EL (cell line): ENCODE measurements at regions not wholly inside any gene's neighbourhood (a gene's known extent, or its start where the extent isn't known, plus 50 kb on each side); places are given as distances from the start of the nearest gene placed in this dataset.

Source experiments
- DNase-seq: peaks from one replicate; pipeline ENCODE4 v3.0.0-alpha.2; 2016

GRCh38 chr2:220891405-220891804 is 680.7 kb downstream of the EPHA4 start:
- peak; percentile 93 for DNase-seq

GRCh38 chr2:220892018-220892634 is 680.0 kb downstream of the EPHA4 start:
- DNase-seq = no peak

GRCh38 chr2:220893411-220893810 is 678.7 kb downstream of the EPHA4 start:
- no peak for DNase-seq

GRCh38 chr2:220894069-220894468 is 678.0 kb downstream of the EPHA4 start:
- peak; percentile 65 for DNase-seq

GRCh38 chr2:220899492-220899891 is 672.6 kb downstream of the EPHA4 start:
- no peak for DNase-seq

GRCh38 chr2:220904015-220904414 is 668.1 kb downstream of the EPHA4 start:
- DNase-seq = no peak

GRCh38 chr2:220913384-220913783 is 658.7 kb downstream of the EPHA4 start:
- no peak for DNase-seq

GRCh38 chr2:220915092-220915623 is 656.9 kb downstream of the EPHA4 start:
- no peak for DNase-seq

GRCh38 chr2:220916931-220917330 is 655.2 kb downstream of the EPHA4 start:
- DNase-seq = no peak

GRCh38 chr2:220930271-220931076 is 641.6 kb downstream of the EPHA4 start:
- DNase-seq = no peak

GRCh38 chr2:220931491-220931890 is 640.6 kb downstream of the EPHA4 start:
- DNase-seq = no peak

- DNase-seq = no peak
Observed at GRCh38 chr2:220932041-220932440, 640.1 kb downstream of the EPHA4 start.

- DNase-seq = no peak
Observed at GRCh38 chr2:220935789-220936321, 636.2 kb downstream of the EPHA4 start.

- DNase-seq = no peak
Observed at GRCh38 chr2:220936641-220937197, 635.4 kb downstream of the EPHA4 start.

- DNase-seq = no peak
Observed at GRCh38 chr2:220937245-220937644, 634.9 kb downstream of the EPHA4 start.

- no peak for DNase-seq
Observed at GRCh38 chr2:220940646-220941045, 631.5 kb downstream of the EPHA4 start.

GRCh38 chr2:220941683-220942082 is 630.4 kb downstream of the EPHA4 start:
- DNase-seq = no peak

GRCh38 chr2:220946552-220946951 is 625.6 kb downstream of the EPHA4 start:
- DNase-seq = peak; percentile 68

- DNase-seq = no peak
Observed at GRCh38 chr2:220948579-220948978, 623.5 kb downstream of the EPHA4 start.

- no peak for DNase-seq
Observed at GRCh38 chr2:220949466-220949865, 622.6 kb downstream of the EPHA4 start.

- no peak for DNase-seq
Observed at GRCh38 chr2:220955776-220956175, 616.3 kb downstream of the EPHA4 start.

GRCh38 chr2:220956429-220956828 is 615.7 kb downstream of the EPHA4 start:
- DNase-seq = no peak

- DNase-seq = no peak
Observed at GRCh38 chr2:220959391-220959802, 612.7 kb downstream of the EPHA4 start.
